ENCODE measurements at regions not wholly inside any gene's neighbourhood (a gene's known extent, or its start where the extent isn't known, plus 50 kb on each side); places are given as distances from the start of the nearest gene placed in this dataset.

DNA sequence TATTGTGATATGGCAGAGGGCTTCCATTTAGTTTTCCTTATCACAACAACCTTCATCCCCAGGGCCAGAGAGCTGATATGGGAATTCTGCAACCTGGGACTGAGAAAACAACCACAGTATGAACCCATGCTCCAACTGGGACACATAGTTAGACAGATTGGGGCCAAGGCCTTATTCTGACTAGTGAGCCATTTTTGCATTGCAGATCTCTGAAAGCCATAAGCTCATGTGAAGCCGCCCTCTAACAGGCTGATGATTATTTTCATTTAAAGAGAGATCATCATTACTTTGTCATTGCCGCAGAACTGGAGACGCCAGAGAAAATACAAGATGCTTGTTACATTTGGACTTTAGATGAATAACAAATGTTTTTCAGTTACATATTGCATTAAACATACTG lies 791.7 kb upstream of the POM121L12 start:
- TF ChIP-seq EP300 (IDR thresholded peaks at IDR 0.05; ENCODE audit: low read depth) (no peak), POLR2A (IDR thresholded peaks at IDR 0.05) (no peak), POLR2AphosphoS5 (IDR thresholded peaks at IDR 0.05) (no peak), CTCF (IDR thresholded peaks at IDR 0.05) (no peak)
- DNase-seq: no peak
- in situ Hi-C loops (cut with MboI; ENCODE audit: low pct_ligation_motif_present in 1 of 4, low pct_unique_long_range_greater_than_20kb in 1 of 4, low sequenced_read_pairs in 3 of 4) (no loop called here), intact Hi-C loops (cut with DNase I; ENCODE audit: low total_unique reads) (no loop called here)
- 86 to 95% methylated on average over 3 of the region's 3 CpGs for WGBS, 2 donors (ENCODE audit: low coverage in 1 of 2)
- H3K4me3 ChIP-seq: no peak overlapping the region
- H3K4me1 ChIP-seq: no peaks in the 10 kb centered on the region
- H3K27ac ChIP-seq: no peak overlapping the region
- no peaks in the 10 kb centered on the region for H3K36me3 ChIP-seq
- H3K27me3 ChIP-seq: no peaks in the 10 kb centered on the region
- H3K9me3 ChIP-seq: no peaks in the 10 kb centered on the region

DNA sequence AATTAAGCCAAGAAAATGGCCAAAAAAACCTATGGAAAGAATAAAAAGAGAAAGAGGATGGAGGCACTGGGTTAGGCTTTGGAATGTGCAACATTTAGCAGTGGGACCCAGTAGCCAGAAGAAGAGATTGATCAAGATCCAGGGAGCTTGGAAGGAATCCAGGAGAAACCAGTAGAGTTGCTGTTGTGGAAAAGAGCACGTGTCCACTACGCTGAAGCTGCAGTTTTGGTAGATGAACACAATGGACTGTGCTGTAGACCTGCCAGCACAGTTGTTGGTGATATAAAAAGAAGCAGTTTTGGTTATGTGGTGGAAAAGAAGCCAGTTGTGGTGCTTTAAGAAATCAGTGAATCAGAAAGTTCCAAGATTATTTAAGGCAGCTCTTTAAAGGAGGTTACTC lies 802.2 kb upstream of the POM121L12 start:
- no peak overlapping the region for H3K4me3 ChIP-seq
- no peaks in the 10 kb centered on the region for H3K4me1 ChIP-seq
- H3K36me3 ChIP-seq: no peaks in the 10 kb centered on the region
- in situ Hi-C loops (cut with MboI; ENCODE audit: low pct_ligation_motif_present in 1 of 4, low pct_unique_long_range_greater_than_20kb in 1 of 4, low sequenced_read_pairs in 3 of 4) (no loop called here), intact Hi-C loops (cut with DNase I; ENCODE audit: low total_unique reads) (no loop called here)
- WGBS, 2 donors (ENCODE audit: low coverage in 1 of 2): 70 to 73% methylated on average over 2 of the region's 2 CpGs
- no peaks in the 10 kb centered on the region for H3K9me3 ChIP-seq
- DNase-seq: no peak
- H3K27me3 ChIP-seq: no peaks in the 10 kb centered on the region
- TF ChIP-seq POLR2A (IDR thresholded peaks at IDR 0.05): no peak
- no peak for TF ChIP-seq CTCF (IDR thresholded peaks at IDR 0.05)
- no peak for TF ChIP-seq POLR2AphosphoS5 (IDR thresholded peaks at IDR 0.05)
- TF ChIP-seq EP300 (IDR thresholded peaks at IDR 0.05; ENCODE audit: low read depth): no peak
- H3K27ac ChIP-seq: no peak overlapping the region

GRCh38 chr7:52211930-52212329 lies 823.5 kb upstream of the POM121L12 start:
- 82 to 83% methylated on average over 1 to 3 of the region's 3 CpGs for WGBS, 2 donors (ENCODE audit: low coverage in 1 of 2)

GRCh38 chr7:52209614-52210013 lies 825.8 kb upstream of the POM121L12 start:
- no peak for DNase-seq
- in situ Hi-C loops (cut with MboI; ENCODE audit: low pct_ligation_motif_present in 1 of 4, low pct_unique_long_range_greater_than_20kb in 1 of 4, low sequenced_read_pairs in 3 of 4) (no loop called here), intact Hi-C loops (cut with DNase I; ENCODE audit: low total_unique reads) (no loop called here)
- no peak overlapping the region for H3K27ac ChIP-seq
- no peaks in the 10 kb centered on the region for H3K4me1 ChIP-seq
- 23 to 31% methylated on average over 2 of the region's 2 CpGs for WGBS, 2 donors (ENCODE audit: low coverage in 1 of 2)
- H3K9me3 ChIP-seq: no peaks in the 10 kb centered on the region
- H3K36me3 ChIP-seq: no peaks in the 10 kb centered on the region
- H3K27me3 ChIP-seq: no peaks in the 10 kb centered on the region
- no peak for TF ChIP-seq POLR2AphosphoS5 (IDR thresholded peaks at IDR 0.05)
- no peak for TF ChIP-seq POLR2A (IDR thresholded peaks at IDR 0.05)
- no peak for TF ChIP-seq CTCF (IDR thresholded peaks at IDR 0.05)
- no peak overlapping the region for H3K4me3 ChIP-seq

More at GRCh38 chr7:52211930-52212329, 823.5 kb upstream of the POM121L12 start:
- Histone ChIP-seq H3K27me3 (no peaks in the 10 kb centered on the region), H3K4me1 (no peaks in the 10 kb centered on the region), H3K4me3 (no peak overlapping the region), H3K36me3 (no peaks in the 10 kb centered on the region), H3K27ac (no peak overlapping the region), H3K9me3 (no peaks in the 10 kb centered on the region)
- TF ChIP-seq EP300 (IDR thresholded peaks at IDR 0.05; ENCODE audit: low read depth) (no peak), POLR2AphosphoS5 (IDR thresholded peaks at IDR 0.05) (no peak), POLR2A (IDR thresholded peaks at IDR 0.05) (no peak), CTCF (IDR thresholded peaks at IDR 0.05) (no peak)
- intact Hi-C loops (cut with DNase I; ENCODE audit: low total_unique reads) (no loop called here), in situ Hi-C loops (cut with MboI; ENCODE audit: low pct_ligation_motif_present in 1 of 4, low pct_unique_long_range_greater_than_20kb in 1 of 4, low sequenced_read_pairs in 3 of 4) (no loop called here)
- DNase-seq: no peak
